Stimulated activated effector memory CD8-positive, alpha-beta T cell treated with anti-CD3 and anti-CD28 coated beads, Interleukin-12 subunit alpha, Interleukin-12 subunit beta, amount 100 ng/mL, for 72 hours (primary cell): ENCODE measurements at regions not wholly inside any gene's neighbourhood (a gene's known extent, or its start where the extent isn't known, plus 50 kb on each side); places are given as distances from the start of the nearest gene placed in this dataset.

ENCODE experiments used
- ATAC-seq: fragments of 150-1000 bp; cut with Tn5 transposase; 2 replicates; pipeline ENCODE4 v1.10.0; 2021
- DNase-seq, 2 donors: peaks; one replicate each; pipeline ENCODE4 v3.0.0; 2021 to 2022; ENCODE audit warnings: low spot score in 2 of 2
- H3K27ac Mint-ChIP-seq: one replicate; pipeline ENCODE4 v1.8.0; 2022; ENCODE audit warnings: mild to moderate bottlenecking, mixed read lengths
- H3K36me3 Mint-ChIP-seq: one replicate; pipeline ENCODE4 v1.8.0; 2022; ENCODE audit warnings: mild to moderate bottlenecking, mixed read lengths
- H3K4me1 Mint-ChIP-seq: one replicate; pipeline ENCODE4 v1.8.0; 2022; ENCODE audit warnings: mixed read lengths
- H3K4me3 Mint-ChIP-seq: one replicate; pipeline ENCODE4 v1.8.0; 2022; ENCODE audit warnings: mild to moderate bottlenecking, mixed read lengths
- H3K9me3 Mint-ChIP-seq: one replicate; pipeline ENCODE4 v1.8.0; 2022; ENCODE audit warnings: mixed read lengths

GRCh38 chr5:37991301-37992299, 151.8 kb upstream of the GDNF start:
- no peaks in the 10 kb centered on the region for H3K36me3 Mint-ChIP-seq
- H3K9me3 Mint-ChIP-seq: peaks cover 8% of the 10 kb centered on the region
- DNase-seq (no peak), ATAC-seq (no peak)
- no peak overlapping the region for H3K4me3 Mint-ChIP-seq
- no peaks in the 10 kb centered on the region for H3K4me1 Mint-ChIP-seq
- H3K27ac Mint-ChIP-seq: no peak overlapping the region

- H3K36me3 Mint-ChIP-seq: no peaks in the 10 kb centered on the region
- no peak overlapping the region for H3K27ac Mint-ChIP-seq
- H3K4me3 Mint-ChIP-seq: no peak overlapping the region
- ATAC-seq: no peak
- H3K4me1 Mint-ChIP-seq: no peaks in the 10 kb centered on the region
- peaks cover 8% of the 10 kb centered on the region for H3K9me3 Mint-ChIP-seq
- no peak for DNase-seq
These were observed 150.0 kb upstream of the GDNF start for GRCh38 chr5:37989884-37990283.

GRCh38 chr5:37988454-37989046, 148.7 kb upstream of the GDNF start:
- peaks cover 6% of the 10 kb centered on the region for H3K9me3 Mint-ChIP-seq
- no peak overlapping the region for H3K27ac Mint-ChIP-seq
- DNase-seq: no peak
- ATAC-seq: no peak
- H3K4me3 Mint-ChIP-seq: no peak overlapping the region
- H3K36me3 Mint-ChIP-seq: no peaks in the 10 kb centered on the region
- H3K4me1 Mint-ChIP-seq: no peaks in the 10 kb centered on the region

GRCh38 chr5:37984300-37984699, 144.5 kb upstream of the GDNF start:
- ATAC-seq (no peak), DNase-seq (no peak)
- no peak overlapping the region for H3K27ac Mint-ChIP-seq
- no peaks in the 10 kb centered on the region for H3K36me3 Mint-ChIP-seq
- no peaks in the 10 kb centered on the region for H3K4me1 Mint-ChIP-seq
- no peaks in the 10 kb centered on the region for H3K9me3 Mint-ChIP-seq
- H3K4me3 Mint-ChIP-seq: no peak overlapping the region

GRCh38 chr5:37983463-37983862, 143.6 kb upstream of the GDNF start:
- Mint-ChIP-seq H3K27ac (no peak overlapping the region), H3K9me3 (no peaks in the 10 kb centered on the region), H3K4me1 (no peaks in the 10 kb centered on the region), H3K4me3 (no peak overlapping the region), H3K36me3 (no peaks in the 10 kb centered on the region)
- DNase-seq: no peak
- no peak for ATAC-seq

GRCh38 chr5:37979559-37979958, 139.7 kb upstream of the GDNF start:
- Mint-ChIP-seq H3K27ac (no peak overlapping the region), H3K36me3 (no peaks in the 10 kb centered on the region), H3K4me1 (no peaks in the 10 kb centered on the region), H3K9me3 (no peaks in the 10 kb centered on the region), H3K4me3 (no peak overlapping the region)
- ATAC-seq (no peak), DNase-seq (no peak)

GRCh38 chr5:37975531-37975930, 135.7 kb upstream of the GDNF start:
- Mint-ChIP-seq H3K36me3 (no peaks in the 10 kb centered on the region), H3K4me1 (no peaks in the 10 kb centered on the region), H3K27ac (no peak overlapping the region), H3K4me3 (no peak overlapping the region), H3K9me3 (no peaks in the 10 kb centered on the region)
- ATAC-seq (no peak), DNase-seq (no peak)

- no peak overlapping the region for H3K27ac Mint-ChIP-seq
- ATAC-seq (no peak), DNase-seq (no peak)
- H3K4me1 Mint-ChIP-seq: no peaks in the 10 kb centered on the region
- no peak overlapping the region for H3K4me3 Mint-ChIP-seq
- H3K9me3 Mint-ChIP-seq: no peaks in the 10 kb centered on the region
- H3K36me3 Mint-ChIP-seq: no peaks in the 10 kb centered on the region
These were observed 131.7 kb upstream of the GDNF start for GRCh38 chr5:37971483-37972024.

- no peaks in the 10 kb centered on the region for H3K4me1 Mint-ChIP-seq
- H3K4me3 Mint-ChIP-seq: no peak overlapping the region
- DNase-seq (no peak), ATAC-seq (no peak)
- no peak overlapping the region for H3K27ac Mint-ChIP-seq
- no peaks in the 10 kb centered on the region for H3K9me3 Mint-ChIP-seq
- no peaks in the 10 kb centered on the region for H3K36me3 Mint-ChIP-seq
These were observed 127.0 kb upstream of the GDNF start for GRCh38 chr5:37966871-37967270.

- Mint-ChIP-seq H3K4me1 (no peaks in the 10 kb centered on the region), H3K9me3 (no peaks in the 10 kb centered on the region), H3K27ac (no peak overlapping the region), H3K36me3 (no peaks in the 10 kb centered on the region), H3K4me3 (no peak overlapping the region)
- DNase-seq: no peak
- no peak for ATAC-seq
These were observed 126.5 kb upstream of the GDNF start for GRCh38 chr5:37966291-37966690.

- Mint-ChIP-seq H3K36me3 (no peaks in the 10 kb centered on the region), H3K4me1 (no peaks in the 10 kb centered on the region), H3K27ac (no peak overlapping the region), H3K9me3 (peaks cover 11% of the 10 kb centered on the region), H3K4me3 (no peak overlapping the region)
- no peak for ATAC-seq
- DNase-seq: no peak
These were observed 122.5 kb upstream of the GDNF start for GRCh38 chr5:37962389-37962788.

- no peak overlapping the region for H3K4me3 Mint-ChIP-seq
- H3K4me1 Mint-ChIP-seq: no peaks in the 10 kb centered on the region
- no peak overlapping the region for H3K27ac Mint-ChIP-seq
- no peaks in the 10 kb centered on the region for H3K36me3 Mint-ChIP-seq
- no peak for ATAC-seq
- H3K9me3 Mint-ChIP-seq: peaks cover 11% of the 10 kb centered on the region
- no peak for DNase-seq
These were observed 117.4 kb upstream of the GDNF start for GRCh38 chr5:37957218-37957617.

GRCh38 chr5:37955748-37956147, 115.9 kb upstream of the GDNF start:
- no peaks in the 10 kb centered on the region for H3K36me3 Mint-ChIP-seq
- ATAC-seq (no peak), DNase-seq (no peak)
- H3K27ac Mint-ChIP-seq: no peak overlapping the region
- no peak overlapping the region for H3K4me3 Mint-ChIP-seq
- H3K4me1 Mint-ChIP-seq: no peaks in the 10 kb centered on the region
- H3K9me3 Mint-ChIP-seq: peaks cover 11% of the 10 kb centered on the region

GRCh38 chr5:37954561-37954960, 114.7 kb upstream of the GDNF start:
- Mint-ChIP-seq H3K9me3 (peaks cover 11% of the 10 kb centered on the region), H3K4me1 (no peaks in the 10 kb centered on the region), H3K4me3 (no peak overlapping the region), H3K27ac (no peak overlapping the region), H3K36me3 (no peaks in the 10 kb centered on the region)
- no peak for ATAC-seq
- DNase-seq: no peak

GRCh38 chr5:37951946-37952721, 112.3 kb upstream of the GDNF start:
- ATAC-seq: no peak
- Mint-ChIP-seq H3K4me3 (no peak overlapping the region), H3K36me3 (no peaks in the 10 kb centered on the region), H3K27ac (no peak overlapping the region), H3K9me3 (no peaks in the 10 kb centered on the region), H3K4me1 (no peaks in the 10 kb centered on the region)
- no peak for DNase-seq
